NCI-H1436 treated with DMSO at 0.1 percent for 48 hours (cell line): ENCODE measurements at regions not wholly inside any gene's neighbourhood (a gene's known extent, or its start where the extent isn't known, plus 50 kb on each side); places are given as distances from the start of the nearest gene placed in this dataset.
"Not testable (repeated sequence)": the region's sequence is repeated elsewhere in the genome, so short reads cannot be mapped to it uniquely, and the experiment has no call there.

ENCODE experiments used
- DNase-seq: peaks from one replicate; lab custom pipeline; 2025; lab: John Stamatoyannopoulos, UW

- no peak for DNase-seq
Observed at GRCh38 chr9:124126648-124127646, 115.4 kb downstream of the LHX2 start.

GRCh38 chr9:124128568-124129166, 117.1 kb downstream of the LHX2 start:
- DNase-seq, result no peak

GRCh38 chr9:124130277-124131075, 118.9 kb downstream of the LHX2 start:
- DNase-seq, result no peak

GRCh38 chr9:124131518-124131917, 120.0 kb downstream of the LHX2 start:
- DNase-seq, result not testable (repeated sequence)

GRCh38 chr9:124132671-124133147, 121.1 kb downstream of the LHX2 start:
- DNase-seq, result no peak

GRCh38 chr9:124133727-124134126, 122.2 kb downstream of the LHX2 start:
- no peak for DNase-seq

GRCh38 chr9:124134526-124134925, 123.0 kb downstream of the LHX2 start:
- no peak for DNase-seq

- no peak for DNase-seq
Observed at GRCh38 chr9:124135813-124136365, 121.9 kb upstream of the NEK6 start.

- DNase-seq, result no peak
Observed at GRCh38 chr9:124137009-124137943, 120.5 kb upstream of the NEK6 start.

- no peak for DNase-seq
Observed at GRCh38 chr9:124137944-124138335, 119.8 kb upstream of the NEK6 start.

- no peak for DNase-seq
Observed at GRCh38 chr9:124139001-124139400, 118.7 kb upstream of the NEK6 start.

GRCh38 chr9:124140941-124141568, 116.7 kb upstream of the NEK6 start:
- DNase-seq, result no peak

- not testable (repeated sequence) for DNase-seq
Observed at GRCh38 chr9:124144561-124145123, 113.1 kb upstream of the NEK6 start.

GRCh38 chr9:124146031-124146561, 111.7 kb upstream of the NEK6 start:
- DNase-seq, result no peak

GRCh38 chr9:124149992-124150391, 107.8 kb upstream of the NEK6 start:
- no peak for DNase-seq

GRCh38 chr9:124163760-124164255, 93.9 kb upstream of the NEK6 start:
- DNase-seq, result no peak

GRCh38 chr9:124164811-124165210, 92.9 kb upstream of the NEK6 start:
- DNase-seq, result no peak

GRCh38 chr9:124174433-124174832, 83.3 kb upstream of the NEK6 start:
- DNase-seq, result no peak

- not testable (repeated sequence) for DNase-seq
Observed at GRCh38 chr9:124177522-124177921, 80.2 kb upstream of the NEK6 start.
